IPS-18c (cell line): ENCODE measurements at regions not wholly inside any gene's neighbourhood (a gene's known extent, or its start where the extent isn't known, plus 50 kb on each side); places are given as distances from the start of the nearest gene placed in this dataset.

ENCODE experiments used
- H3K4me3 ChIP-seq: 2 replicates; pipeline ENCODE4 v1.7.0; 2013; ENCODE audit warnings: low read depth, mild to moderate bottlenecking, low read length, moderate library complexity; ENCODE audit not compliant: insufficient read depth
- H3K9me3 ChIP-seq: one replicate; pipeline ENCODE4 v1.6.1; 2013; ENCODE audit warnings: mild to moderate bottlenecking, low read length, moderate library complexity; ENCODE audit not compliant: control insufficient read depth, insufficient read depth

DNA sequence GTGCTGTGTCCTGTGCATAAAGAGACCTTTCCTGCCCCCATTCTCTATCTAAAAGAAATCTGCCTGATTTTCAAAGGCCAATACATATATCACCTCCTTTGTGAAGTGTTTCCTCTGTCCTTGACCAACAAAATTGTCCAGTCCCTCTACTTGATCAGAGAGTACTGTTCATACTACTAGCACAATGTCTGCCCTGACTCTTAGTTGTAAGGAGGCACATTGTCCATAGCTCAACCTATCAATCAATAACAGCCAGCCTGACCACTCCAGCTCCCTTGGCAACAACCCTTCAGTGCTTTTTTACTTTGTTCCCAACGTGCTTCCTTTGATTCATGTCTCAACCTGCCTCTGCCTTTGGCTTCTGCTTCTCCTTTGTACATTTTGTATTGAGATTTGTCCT, 398.9 kb downstream of the TRIB2 start:
- no peaks in the 10 kb centered on the region for H3K9me3 ChIP-seq
- H3K4me3 ChIP-seq, result no peak overlapping the region

DNA sequence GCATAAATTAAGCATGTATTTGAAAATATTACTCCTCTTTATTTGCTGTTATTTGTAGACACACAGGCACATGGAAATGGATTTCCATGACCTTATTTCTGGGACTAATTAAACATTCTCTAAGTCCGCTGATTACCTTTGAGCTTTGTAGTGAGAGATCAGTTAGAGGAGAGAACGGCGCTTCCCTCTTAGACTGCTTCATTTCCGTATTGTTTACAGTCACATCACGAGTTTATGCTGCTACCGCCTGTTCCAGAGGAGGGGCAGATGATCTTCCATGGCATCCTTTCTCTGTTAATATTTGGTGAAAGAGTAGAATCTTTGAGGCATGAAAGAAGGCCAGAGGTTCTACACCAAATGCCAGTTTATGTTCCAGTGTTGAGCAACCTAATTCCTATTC, 404.4 kb downstream of the TRIB2 start:
- Histone ChIP-seq H3K9me3 (no peaks in the 10 kb centered on the region), H3K4me3 (no peak overlapping the region)

DNA sequence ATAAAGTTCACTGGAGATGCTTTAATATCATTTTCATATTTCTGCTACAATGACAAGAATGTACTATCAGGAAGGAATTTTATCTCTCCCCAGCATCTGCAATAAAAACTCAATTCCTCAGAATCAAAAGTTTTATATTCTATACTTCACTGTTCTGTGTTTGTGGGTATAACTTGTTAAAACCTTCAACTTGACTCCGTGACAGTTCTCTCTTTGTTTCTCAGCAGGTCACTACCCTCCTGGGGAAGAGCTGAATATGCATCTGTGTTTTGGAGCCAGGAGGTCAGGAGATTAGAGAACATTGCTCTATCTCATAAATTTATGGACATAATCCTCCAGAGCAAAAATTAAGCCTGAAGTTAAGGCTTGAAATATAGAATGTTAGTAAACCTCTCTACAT, 411.4 kb downstream of the TRIB2 start:
- H3K4me3 ChIP-seq, result no peak overlapping the region
- H3K9me3 ChIP-seq, result no peaks in the 10 kb centered on the region

DNA sequence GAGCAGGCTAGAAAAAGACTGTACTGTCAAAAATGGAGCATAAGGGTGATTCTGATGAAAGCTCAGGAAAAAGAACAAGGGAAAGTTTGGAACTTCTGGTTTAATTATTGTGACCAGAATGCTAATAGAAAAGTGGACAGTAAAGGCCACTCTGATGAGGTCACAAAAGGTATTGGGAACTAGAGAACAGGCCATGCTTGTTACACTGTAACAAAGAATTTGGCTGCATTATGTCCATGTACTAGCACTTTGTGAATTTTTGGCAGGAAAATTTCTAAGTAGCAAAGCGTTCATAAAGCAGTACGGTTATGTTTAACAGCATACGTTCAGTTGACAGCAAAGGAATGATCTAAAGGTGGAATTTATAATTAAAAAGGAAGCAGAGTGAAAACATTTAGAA, 418.6 kb downstream of the TRIB2 start:
- H3K4me3 ChIP-seq, result no peak overlapping the region
- H3K9me3 ChIP-seq, result no peaks in the 10 kb centered on the region

DNA sequence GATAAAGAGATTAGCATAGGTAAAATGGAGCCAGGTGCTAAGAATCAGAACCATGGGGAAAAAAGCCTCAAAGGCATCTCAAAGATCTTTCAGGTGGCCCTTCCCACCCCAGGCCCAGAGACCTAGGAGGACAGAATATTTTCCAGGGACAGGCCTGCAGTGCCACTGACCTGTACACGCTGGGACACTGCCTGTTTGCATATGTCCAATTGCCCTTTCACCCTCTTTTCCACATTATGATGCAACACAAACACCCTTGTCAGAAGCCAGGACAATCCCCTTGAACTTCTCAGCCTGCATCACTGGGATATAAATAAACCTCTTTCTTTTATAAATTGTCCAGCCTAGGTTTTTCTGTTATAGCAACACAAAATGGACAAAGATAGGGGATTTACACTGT, 419.1 kb downstream of the TRIB2 start:
- Histone ChIP-seq H3K4me3 (no peak overlapping the region), H3K9me3 (no peaks in the 10 kb centered on the region)

DNA sequence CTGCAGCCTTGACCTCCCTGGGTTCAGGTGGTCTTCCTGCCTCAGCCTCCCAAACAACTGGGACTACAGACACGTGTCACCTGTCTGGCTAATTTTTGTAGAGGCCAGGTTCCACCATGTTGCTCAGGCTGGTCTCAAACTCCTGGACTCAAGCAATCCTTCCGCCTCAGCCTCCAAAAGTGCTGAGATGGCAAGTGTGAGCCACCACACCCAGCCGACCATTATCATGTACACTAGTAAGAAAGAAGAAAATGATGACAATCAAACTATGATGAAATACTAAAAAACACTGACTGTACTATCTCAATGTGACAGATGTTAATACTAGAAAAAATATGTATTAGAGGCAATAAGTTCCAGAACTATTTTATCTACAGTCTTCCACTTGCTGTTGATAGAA, 420.9 kb downstream of the TRIB2 start:
- no peaks in the 10 kb centered on the region for H3K9me3 ChIP-seq

DNA sequence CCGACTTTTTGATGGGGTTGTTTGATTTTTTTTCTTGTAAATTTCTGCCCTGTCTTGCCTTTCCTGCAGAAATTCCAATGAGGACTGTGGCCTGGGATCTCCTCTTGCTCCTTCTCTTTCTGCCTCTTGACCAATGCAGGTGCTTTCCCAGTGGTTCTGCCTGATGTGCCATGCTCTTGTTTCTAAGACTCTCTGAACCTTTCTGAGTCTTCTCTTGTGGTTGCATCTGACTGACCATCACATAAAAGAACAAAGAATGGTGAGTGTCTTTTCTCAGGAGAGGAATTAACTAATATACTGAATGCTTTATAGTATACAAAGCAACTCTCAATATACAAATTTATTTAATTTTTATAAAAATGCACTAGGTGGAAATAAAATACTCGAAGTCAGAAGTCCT, 424.6 kb downstream of the TRIB2 start:
- Histone ChIP-seq H3K9me3 (no peaks in the 10 kb centered on the region), H3K4me3 (no peak overlapping the region)

More for the DNA sequence above, 420.9 kb downstream of the TRIB2 start:
- no peak overlapping the region for H3K4me3 ChIP-seq

DNA sequence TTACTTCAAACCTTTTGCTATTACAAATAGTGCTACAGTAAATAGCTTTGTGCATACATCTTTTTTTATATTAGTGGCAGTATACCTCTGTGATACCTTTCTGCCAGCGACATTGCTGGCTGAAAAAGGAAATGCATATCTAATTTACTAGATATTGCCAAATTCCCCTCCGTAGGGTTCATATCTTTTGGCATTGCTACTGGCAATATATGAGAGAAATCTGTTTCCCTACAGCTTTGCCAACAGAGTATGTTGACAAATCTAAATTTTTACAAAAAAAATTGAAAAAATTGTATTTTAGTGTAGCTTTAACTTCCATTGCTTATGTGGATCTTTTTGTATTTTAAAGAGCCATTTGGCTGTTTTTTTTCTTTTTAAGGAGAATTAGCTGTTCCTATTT, 426.7 kb downstream of the TRIB2 start:
- Histone ChIP-seq H3K4me3 (no peak overlapping the region), H3K9me3 (no peaks in the 10 kb centered on the region)

DNA sequence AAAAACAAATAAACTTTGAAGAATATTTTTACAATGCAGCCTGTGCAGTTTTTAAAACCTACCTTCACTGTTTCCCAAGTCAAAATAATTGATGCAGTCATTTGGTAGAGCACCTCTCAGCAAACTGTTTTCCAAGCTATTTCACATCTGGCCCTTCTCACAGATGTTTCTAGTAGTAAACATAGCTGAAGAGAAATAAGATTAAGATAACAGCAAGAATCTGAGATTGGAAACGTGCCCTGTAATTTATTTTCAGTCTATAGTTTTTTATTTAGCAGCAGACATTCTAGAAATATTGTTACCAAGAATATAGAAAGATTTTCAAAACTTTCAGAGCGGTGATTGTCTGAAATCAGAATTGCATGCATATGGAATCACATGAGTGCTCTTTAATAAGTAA, 440.2 kb downstream of the TRIB2 start:
- Histone ChIP-seq H3K4me3 (no peak overlapping the region), H3K9me3 (no peaks in the 10 kb centered on the region)

DNA sequence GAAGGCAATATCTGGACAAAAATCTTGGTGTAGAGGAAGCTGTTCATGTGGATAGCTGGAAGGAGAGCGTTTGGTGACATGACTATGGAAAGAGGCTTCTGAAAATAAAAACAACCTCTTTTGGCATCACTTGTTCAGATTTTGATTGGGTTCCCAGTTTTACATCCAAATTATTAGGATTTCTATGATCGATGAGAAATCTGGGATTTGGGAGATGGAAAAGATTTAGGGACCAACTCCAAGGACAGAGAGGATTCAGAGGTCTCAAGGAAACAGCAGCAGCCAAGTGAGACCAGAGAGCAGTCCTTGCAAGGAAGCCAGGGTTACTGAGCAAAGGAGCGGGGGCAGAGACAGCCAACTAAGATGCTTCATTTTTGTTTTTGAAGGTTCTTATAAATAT, 441.7 kb downstream of the TRIB2 start:
- no peaks in the 10 kb centered on the region for H3K9me3 ChIP-seq
- H3K4me3 ChIP-seq, result no peak overlapping the region

DNA sequence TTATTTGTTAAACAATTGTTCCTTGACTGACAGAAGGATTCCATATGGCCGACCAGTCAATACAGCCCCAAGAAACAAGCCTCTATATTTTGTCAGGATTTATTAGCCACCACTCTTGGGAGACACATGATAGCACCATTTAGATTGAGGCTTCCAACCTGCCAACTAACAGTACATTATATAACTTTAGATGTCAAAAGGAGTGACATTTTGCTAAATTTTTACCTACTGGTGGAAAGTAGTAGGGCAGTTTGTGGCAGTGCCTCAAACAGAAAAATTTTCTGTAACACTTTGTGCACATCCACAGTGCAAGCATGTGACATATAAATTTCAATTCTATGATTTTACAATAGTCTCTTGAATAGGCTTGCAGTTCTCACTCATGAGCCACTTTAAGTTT, 464.0 kb downstream of the TRIB2 start:
- no peak overlapping the region for H3K4me3 ChIP-seq

DNA sequence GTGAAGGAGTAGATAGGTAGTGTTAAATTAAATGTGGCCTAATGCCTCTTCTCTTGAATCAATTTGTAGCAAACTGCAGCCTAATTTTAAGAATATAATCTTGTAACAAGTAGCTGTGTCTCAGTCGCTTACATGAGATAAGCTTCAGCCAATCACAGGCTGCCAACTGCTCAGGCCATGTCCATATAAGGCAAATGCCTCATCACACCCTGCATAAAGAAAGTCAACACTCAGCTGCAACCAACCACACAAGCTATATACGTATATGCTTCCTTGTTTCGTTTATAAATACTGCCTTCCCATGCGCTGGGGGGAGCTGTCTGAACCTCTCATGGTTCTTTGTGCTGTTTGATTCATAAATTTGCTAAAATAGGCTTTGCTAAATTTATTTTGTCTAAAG, 476.3 kb downstream of the TRIB2 start:
- Histone ChIP-seq H3K4me3 (no peak overlapping the region), H3K9me3 (no peaks in the 10 kb centered on the region)

More for the DNA sequence above, 464.0 kb downstream of the TRIB2 start:
- H3K9me3 ChIP-seq, result no peaks in the 10 kb centered on the region

DNA sequence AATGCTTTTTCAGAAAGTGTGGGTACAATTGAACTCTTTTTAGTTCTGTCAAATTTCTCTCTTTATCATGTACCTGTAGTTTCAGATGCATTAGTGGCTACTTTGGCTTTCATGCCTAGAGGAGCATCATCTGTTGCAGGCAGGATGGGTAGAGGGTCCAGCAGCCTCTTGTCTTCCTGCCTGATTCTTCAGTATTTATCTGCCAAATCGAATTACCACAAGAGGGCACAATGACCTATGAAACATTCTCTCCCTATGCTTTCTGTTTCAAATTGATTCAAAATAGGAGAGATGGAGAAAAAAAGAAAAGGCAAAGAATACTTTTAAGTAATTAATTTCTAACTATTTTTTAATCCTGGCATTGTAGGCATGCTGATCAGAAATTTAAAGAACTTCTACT, 477.2 kb downstream of the TRIB2 start:
- no peaks in the 10 kb centered on the region for H3K9me3 ChIP-seq
- no peak overlapping the region for H3K4me3 ChIP-seq

DNA sequence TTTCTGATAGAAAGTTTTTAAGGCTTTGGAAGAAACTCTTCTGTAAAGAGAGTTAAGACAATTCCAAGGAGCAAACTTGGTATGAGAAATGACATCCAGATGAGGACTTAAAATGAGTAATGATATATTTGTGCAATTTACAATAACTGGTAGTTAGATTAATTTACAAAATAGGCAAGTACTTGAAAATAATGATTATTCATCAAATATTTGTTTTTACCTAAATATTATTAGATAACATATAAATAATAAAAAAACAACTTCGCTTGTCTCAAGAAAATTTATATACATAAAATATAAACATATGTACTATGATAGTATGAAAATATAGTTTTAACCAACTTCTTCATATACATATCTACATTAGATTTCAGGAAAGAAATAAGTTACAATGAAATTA, 478.5 kb downstream of the TRIB2 start:
- H3K9me3 ChIP-seq, result no peaks in the 10 kb centered on the region

DNA sequence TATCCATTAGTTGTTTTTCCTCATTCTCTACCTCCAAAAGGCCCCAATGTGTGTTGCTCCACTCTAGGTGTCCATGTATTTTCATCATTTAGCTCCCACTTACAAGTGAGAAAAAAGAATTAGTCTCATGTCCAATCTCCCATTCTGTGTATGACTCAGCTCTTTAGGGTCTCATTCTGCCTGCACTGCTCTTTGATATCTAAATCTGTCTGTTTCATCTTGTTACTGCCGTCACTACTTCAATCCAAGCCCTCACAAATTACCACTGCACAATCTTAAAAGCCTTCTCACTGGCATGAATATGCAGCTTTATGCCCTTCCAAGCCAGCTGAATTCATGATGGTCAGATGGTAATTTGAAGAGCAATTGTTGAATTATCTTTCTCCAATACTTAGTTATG, 480.5 kb downstream of the TRIB2 start:
- no peaks in the 10 kb centered on the region for H3K9me3 ChIP-seq
- H3K4me3 ChIP-seq, result no peak overlapping the region

More for the DNA sequence above, 478.5 kb downstream of the TRIB2 start:
- no peak overlapping the region for H3K4me3 ChIP-seq

DNA sequence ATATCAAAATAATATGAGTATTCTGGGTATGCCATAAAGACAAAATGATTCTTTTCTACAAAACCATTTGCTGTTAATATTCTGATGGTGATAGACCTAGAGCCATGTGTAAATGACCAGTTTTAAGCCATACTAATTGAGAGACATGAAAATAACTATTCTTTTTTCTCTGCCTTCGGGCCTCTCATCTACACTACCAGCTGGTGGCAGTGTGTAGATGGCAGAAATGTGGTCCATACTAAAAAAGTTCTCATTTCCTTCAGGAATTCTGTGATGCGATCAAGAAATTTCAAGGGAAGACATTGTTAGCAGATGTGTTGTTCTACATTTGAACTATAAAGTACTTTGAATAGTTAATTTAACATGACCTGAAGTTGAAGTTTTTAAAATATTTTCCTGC, 485.2 kb downstream of the TRIB2 start:
- no peaks in the 10 kb centered on the region for H3K9me3 ChIP-seq
- H3K4me3 ChIP-seq, result no peak overlapping the region

DNA sequence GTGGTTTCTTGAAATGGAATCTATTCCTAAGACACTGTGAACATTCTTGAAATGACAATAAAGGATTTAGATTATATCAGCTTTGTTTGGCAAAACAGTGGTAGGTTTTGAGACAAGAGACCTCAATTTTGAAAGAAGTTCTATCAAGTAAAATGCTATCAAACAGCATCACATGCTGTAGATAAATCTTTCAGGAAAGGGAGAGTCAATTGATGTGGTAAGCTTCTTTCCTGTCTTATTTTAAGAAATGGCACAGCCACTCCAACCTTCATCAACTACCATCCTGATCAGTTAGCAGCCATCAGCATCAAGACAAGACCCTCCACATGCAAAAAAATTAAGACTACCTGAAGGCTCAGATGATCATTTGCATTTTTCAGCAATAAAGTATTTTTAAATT, 495.4 kb downstream of the TRIB2 start:
- H3K9me3 ChIP-seq, result peaks cover 2% of the 10 kb centered on the region
- H3K4me3 ChIP-seq, result no peak overlapping the region

DNA sequence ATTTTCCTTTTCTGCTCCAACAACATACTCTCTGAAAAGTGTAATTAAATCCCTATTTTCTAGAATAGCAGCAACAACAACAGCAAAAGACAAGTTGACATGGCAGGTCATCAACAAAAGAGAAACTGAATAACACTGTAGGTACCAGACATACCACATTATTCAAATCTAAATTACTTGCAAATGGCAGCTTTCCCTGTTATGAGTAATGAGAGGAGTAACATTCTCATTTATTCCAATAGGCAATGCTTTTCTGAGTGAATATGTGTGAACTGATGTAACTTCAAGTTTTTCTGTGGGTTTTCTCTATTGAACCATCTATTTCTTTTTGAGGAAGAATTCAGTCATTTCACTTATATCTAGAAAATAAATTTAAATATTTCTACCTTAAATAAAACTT, 501.5 kb downstream of the TRIB2 start:
- Histone ChIP-seq H3K4me3 (no peak overlapping the region), H3K9me3 (peaks cover 2% of the 10 kb centered on the region)

DNA sequence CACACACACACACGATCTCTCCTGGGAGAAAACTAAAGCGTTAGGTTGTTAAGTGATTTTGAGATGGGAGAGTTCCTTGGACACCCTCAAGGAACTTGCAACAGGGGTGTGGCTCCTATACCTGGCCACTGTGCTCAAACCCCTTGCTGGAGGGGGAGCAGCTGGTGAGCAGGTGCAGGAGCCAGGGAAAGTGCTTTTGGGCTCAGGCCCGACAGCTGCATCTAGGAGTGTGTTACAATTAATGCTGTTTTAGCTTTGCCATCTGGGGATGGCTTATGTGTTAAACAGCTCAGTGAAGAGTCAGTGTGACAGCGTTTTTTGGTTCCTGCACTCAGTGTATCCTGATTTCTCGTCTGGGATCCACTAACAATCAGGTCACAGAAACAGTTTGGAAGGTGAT, 510.8 kb downstream of the TRIB2 start:
- Histone ChIP-seq H3K4me3 (no peak overlapping the region), H3K9me3 (no peaks in the 10 kb centered on the region)

DNA sequence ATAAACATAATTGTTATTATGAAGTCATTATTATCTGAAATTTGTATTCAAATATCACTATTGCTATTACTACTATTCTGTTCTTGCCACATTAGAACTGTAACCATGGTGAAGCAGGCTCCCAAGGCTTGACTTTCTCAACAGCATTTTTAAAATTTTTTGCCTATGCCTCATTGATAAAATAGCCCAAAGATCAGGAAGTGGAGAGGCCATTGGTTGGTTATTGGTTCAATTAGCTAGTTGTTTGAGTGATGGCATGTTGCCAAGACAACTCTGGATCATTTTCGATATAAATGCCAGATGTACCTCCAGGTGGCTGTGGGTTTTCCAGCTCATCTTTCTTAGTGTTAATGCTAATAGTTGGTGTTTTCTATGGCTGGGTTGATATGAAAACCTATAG, 513.5 kb downstream of the TRIB2 start:
- no peak overlapping the region for H3K4me3 ChIP-seq
- no peaks in the 10 kb centered on the region for H3K9me3 ChIP-seq
